ENCODE measurements at regions not wholly inside any gene's neighbourhood (a gene's known extent, or its start where the extent isn't known, plus 50 kb on each side); places are given as distances from the start of the nearest gene placed in this dataset.
"Not testable (repeated sequence)": the region's sequence is repeated elsewhere in the genome, so short reads cannot be mapped to it uniquely, and the experiment has no call there.

GRCh38 chr18:22813648-22814328 is 119.3 kb upstream of the RBBP8 start:
- DNase-seq (ENCODE audit: low read depth in 1 of 2, low spot score in 1 of 2): peak in 1 of 2 donors; percentile 2

- DNase-seq (ENCODE audit: low read depth in 1 of 2, low spot score in 1 of 2): no peak
Measured at GRCh38 chr18:22814329-22814703, 118.8 kb upstream of the RBBP8 start.

GRCh38 chr18:22816266-22817176 is 116.6 kb upstream of the RBBP8 start:
- no peak for DNase-seq (ENCODE audit: low read depth in 1 of 2, low spot score in 1 of 2)

- no peak for DNase-seq (ENCODE audit: low read depth in 1 of 2, low spot score in 1 of 2)
Measured at GRCh38 chr18:22817844-22818243, 115.3 kb upstream of the RBBP8 start.

GRCh38 chr18:22822024-22822423 is 111.1 kb upstream of the RBBP8 start:
- no peak for DNase-seq (ENCODE audit: low read depth in 1 of 2, low spot score in 1 of 2)

- no peak for DNase-seq (ENCODE audit: low read depth in 1 of 2, low spot score in 1 of 2)
Measured at GRCh38 chr18:22822841-22823508, 110.2 kb upstream of the RBBP8 start.

GRCh38 chr18:22826726-22827125 is 106.4 kb upstream of the RBBP8 start:
- DNase-seq (ENCODE audit: low read depth in 1 of 2, low spot score in 1 of 2): no peak

- DNase-seq (ENCODE audit: low read depth in 1 of 2, low spot score in 1 of 2): no peak
Measured at GRCh38 chr18:22827216-22827615, 105.9 kb upstream of the RBBP8 start.

GRCh38 chr18:22827741-22828140 is 105.4 kb upstream of the RBBP8 start:
- no peak for DNase-seq (ENCODE audit: low read depth in 1 of 2, low spot score in 1 of 2)

GRCh38 chr18:22828171-22828570 is 105.0 kb upstream of the RBBP8 start:
- no peak for DNase-seq (ENCODE audit: low read depth in 1 of 2, low spot score in 1 of 2)

GRCh38 chr18:22828583-22828982 is 104.5 kb upstream of the RBBP8 start:
- not testable (repeated sequence) for DNase-seq (ENCODE audit: low read depth in 1 of 2, low spot score in 1 of 2)

GRCh38 chr18:22829781-22830180 is 103.3 kb upstream of the RBBP8 start:
- no peak for DNase-seq (ENCODE audit: low read depth in 1 of 2, low spot score in 1 of 2)

GRCh38 chr18:22830511-22830910 is 102.6 kb upstream of the RBBP8 start:
- DNase-seq (ENCODE audit: low read depth in 1 of 2, low spot score in 1 of 2): no peak

- DNase-seq (ENCODE audit: low read depth in 1 of 2, low spot score in 1 of 2): no peak
Measured at GRCh38 chr18:22831441-22831904, 101.7 kb upstream of the RBBP8 start.

GRCh38 chr18:22836932-22837331 is 96.2 kb upstream of the RBBP8 start:
- DNase-seq (ENCODE audit: low read depth in 1 of 2, low spot score in 1 of 2): no peak

GRCh38 chr18:22838221-22838620 is 94.9 kb upstream of the RBBP8 start:
- no peak for DNase-seq (ENCODE audit: low read depth in 1 of 2, low spot score in 1 of 2)

- DNase-seq (ENCODE audit: low read depth in 1 of 2, low spot score in 1 of 2): no peak
Measured at GRCh38 chr18:22838639-22839277, 94.4 kb upstream of the RBBP8 start.

GRCh38 chr18:22839340-22839821 is 93.7 kb upstream of the RBBP8 start:
- no peak for DNase-seq (ENCODE audit: low read depth in 1 of 2, low spot score in 1 of 2)

GRCh38 chr18:22840606-22841144 is 92.5 kb upstream of the RBBP8 start:
- no peak for DNase-seq (ENCODE audit: low read depth in 1 of 2, low spot score in 1 of 2)

GRCh38 chr18:22841840-22842239 is 91.3 kb upstream of the RBBP8 start:
- DNase-seq (ENCODE audit: low read depth in 1 of 2, low spot score in 1 of 2): no peak

- DNase-seq (ENCODE audit: low read depth in 1 of 2, low spot score in 1 of 2): no peak
Measured at GRCh38 chr18:22844190-22844589, 88.9 kb upstream of the RBBP8 start.

All from activated CD4-positive, alpha-beta T cell treated with anti-CD3 and anti-CD28 coated beads, Interleukin-2, amount 50 U/mL, for 24 hours (primary cell).